ENCODE measurements at regions not wholly inside any gene's neighbourhood (a gene's known extent, or its start where the extent isn't known, plus 50 kb on each side); places are given as distances from the start of the nearest gene placed in this dataset.

- no peak for TF ChIP-seq POLR2A (IDR thresholded peaks at IDR 0.05)
- no peak for TF ChIP-seq CTCF (IDR thresholded peaks at IDR 0.05)
- no peak for TF ChIP-seq POLR2AphosphoS5 (IDR thresholded peaks at IDR 0.05; ENCODE audit: insufficient read depth in 1 of 2, low read depth in 1 of 2)
These were observed 59.9 kb upstream of the INSIG1 start for GRCh38 chr7:155237730-155238129.

Measured in vagina (tissue), 2 donors.